ENCODE measurements at regions not wholly inside any gene's neighbourhood (a gene's known extent, or its start where the extent isn't known, plus 50 kb on each side); places are given as distances from the start of the nearest gene placed in this dataset.

DNA sequence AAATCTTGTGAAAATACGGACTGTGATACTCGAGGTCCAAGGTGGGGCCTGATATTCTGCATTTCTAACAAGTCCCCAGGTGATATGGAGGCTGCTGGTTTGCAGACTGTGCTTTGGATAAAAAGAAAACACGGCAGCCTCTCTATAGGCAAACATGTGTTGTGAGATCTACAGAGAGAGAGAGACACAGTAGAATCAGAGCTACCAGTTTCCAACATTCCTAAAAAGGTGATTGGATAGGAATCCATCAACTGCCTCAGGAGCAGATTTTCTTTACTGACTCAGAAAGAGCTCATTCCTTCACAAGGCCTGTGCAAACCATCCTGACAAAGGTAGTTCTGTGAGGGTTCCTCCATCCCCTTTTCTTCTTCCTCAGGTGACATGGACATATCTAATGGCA, 651.6 kb upstream of the CAMK1G start:
- DNase-seq (ENCODE audit: low read depth), result no peak
- Histone ChIP-seq H3K4me3 (ENCODE audit: low read depth, low read length) (no peak overlapping the region), H3K27me3 (ENCODE audit: control insufficient read depth, insufficient read depth, low read length) (no peaks in the 10 kb centered on the region), H3K36me3 (ENCODE audit: control insufficient read depth, insufficient read depth, low read length) (no peaks in the 10 kb centered on the region)
- TF ChIP-seq, protein P1, sequence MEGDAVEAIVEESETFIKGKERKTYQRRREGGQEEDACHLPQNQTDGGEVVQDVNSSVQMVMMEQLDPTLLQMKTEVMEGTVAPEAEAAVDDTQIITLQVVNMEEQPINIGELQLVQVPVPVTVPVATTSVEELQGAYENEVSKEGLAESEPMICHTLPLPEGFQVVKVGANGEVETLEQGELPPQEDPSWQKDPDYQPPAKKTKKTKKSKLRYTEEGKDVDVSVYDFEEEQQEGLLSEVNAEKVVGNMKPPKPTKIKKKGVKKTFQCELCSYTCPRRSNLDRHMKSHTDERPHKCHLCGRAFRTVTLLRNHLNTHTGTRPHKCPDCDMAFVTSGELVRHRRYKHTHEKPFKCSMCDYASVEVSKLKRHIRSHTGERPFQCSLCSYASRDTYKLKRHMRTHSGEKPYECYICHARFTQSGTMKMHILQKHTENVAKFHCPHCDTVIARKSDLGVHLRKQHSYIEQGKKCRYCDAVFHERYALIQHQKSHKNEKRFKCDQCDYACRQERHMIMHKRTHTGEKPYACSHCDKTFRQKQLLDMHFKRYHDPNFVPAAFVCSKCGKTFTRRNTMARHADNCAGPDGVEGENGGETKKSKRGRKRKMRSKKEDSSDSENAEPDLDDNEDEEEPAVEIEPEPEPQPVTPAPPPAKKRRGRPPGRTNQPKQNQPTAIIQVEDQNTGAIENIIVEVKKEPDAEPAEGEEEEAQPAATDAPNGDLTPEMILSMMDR (IDR thresholded peaks at IDR 0.05; ENCODE audit: insufficient read depth, low read length, poor library complexity, severe bottlenecking), result no peak

- TF ChIP-seq, protein P1 (IDR thresholded peaks at IDR 0.05; ENCODE audit: insufficient read depth, low read length, poor library complexity, severe bottlenecking), result no peak
- H3K27me3 ChIP-seq (ENCODE audit: control insufficient read depth, insufficient read depth, low read length), result no peaks in the 10 kb centered on the region
- H3K4me3 ChIP-seq (ENCODE audit: low read depth, low read length), result no peak overlapping the region
- no peak for DNase-seq (ENCODE audit: low read depth)
- no peaks in the 10 kb centered on the region for H3K36me3 ChIP-seq (ENCODE audit: control insufficient read depth, insufficient read depth, low read length)
Measured at GRCh38 chr1:208933984-208934525, 649.5 kb upstream of the CAMK1G start.

DNA sequence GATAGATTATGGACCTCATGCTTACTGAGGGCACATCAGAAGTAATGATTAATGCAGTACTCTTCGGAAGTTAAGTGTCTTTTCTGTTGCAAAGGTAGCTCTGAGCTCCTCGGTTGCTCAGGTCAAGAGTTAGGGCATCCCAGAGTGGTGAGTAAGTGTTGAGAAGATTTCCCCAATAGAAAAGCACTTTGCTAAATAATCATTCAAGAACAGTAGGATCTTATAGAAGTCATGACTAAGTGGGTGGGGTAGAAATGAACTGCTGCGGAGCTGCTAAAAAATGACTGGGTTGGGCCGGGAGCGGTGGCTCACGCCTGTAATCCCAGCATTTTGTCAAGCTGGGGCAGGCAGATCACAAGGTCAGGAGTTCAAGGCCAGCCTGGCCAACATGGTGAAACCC, 648.6 kb upstream of the CAMK1G start:
- Histone ChIP-seq H3K36me3 (ENCODE audit: control insufficient read depth, insufficient read depth, low read length) (no peaks in the 10 kb centered on the region), H3K4me3 (ENCODE audit: low read depth, low read length) (no peak overlapping the region), H3K27me3 (ENCODE audit: control insufficient read depth, insufficient read depth, low read length) (no peaks in the 10 kb centered on the region)
- TF ChIP-seq, protein P1 (IDR thresholded peaks at IDR 0.05; ENCODE audit: insufficient read depth, low read length, poor library complexity, severe bottlenecking), result no peak
- no peak for DNase-seq (ENCODE audit: low read depth)

DNA sequence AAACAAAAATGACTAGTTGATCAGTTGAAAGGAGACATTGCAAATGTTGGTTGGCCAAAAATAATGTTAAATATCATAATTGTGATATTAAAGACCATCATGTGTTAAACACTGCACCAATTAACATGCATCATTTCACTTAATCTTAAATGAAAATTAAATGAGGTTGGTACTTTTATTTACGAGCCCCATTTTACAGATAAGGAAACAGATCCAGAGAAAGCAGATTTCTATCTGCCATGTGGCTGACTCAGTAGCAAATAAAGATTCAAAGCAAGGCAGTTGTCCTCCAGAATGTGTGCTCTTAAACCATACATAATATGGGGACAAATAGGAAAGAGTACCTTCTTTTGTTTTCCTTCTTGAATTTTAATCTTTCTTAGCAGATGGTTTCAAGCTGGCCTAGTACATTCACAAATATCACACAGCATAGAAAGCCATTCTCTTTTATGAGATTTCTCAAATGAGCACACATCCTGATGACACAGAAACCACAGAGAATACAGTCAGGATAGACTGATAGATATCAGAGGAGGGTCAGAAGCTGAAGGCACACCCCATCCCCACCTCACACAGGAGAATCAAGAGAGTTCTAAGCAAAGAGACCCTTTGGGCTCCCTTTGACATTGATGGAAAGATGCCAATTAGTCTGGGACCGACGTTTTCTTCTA, 647.9 kb upstream of the CAMK1G start:
- no peak for DNase-seq (ENCODE audit: low read depth)
- TF ChIP-seq, protein P1 (IDR thresholded peaks at IDR 0.05; ENCODE audit: insufficient read depth, low read length, poor library complexity, severe bottlenecking), result no peak
- H3K27me3 ChIP-seq (ENCODE audit: control insufficient read depth, insufficient read depth, low read length), result no peaks in the 10 kb centered on the region
- no peaks in the 10 kb centered on the region for H3K36me3 ChIP-seq (ENCODE audit: control insufficient read depth, insufficient read depth, low read length)
- no peak overlapping the region for H3K4me3 ChIP-seq (ENCODE audit: low read depth, low read length)

- TF ChIP-seq, protein P1 (IDR thresholded peaks at IDR 0.05; ENCODE audit: insufficient read depth, low read length, poor library complexity, severe bottlenecking), result no peak
- Histone ChIP-seq H3K27me3 (ENCODE audit: control insufficient read depth, insufficient read depth, low read length) (no peaks in the 10 kb centered on the region), H3K4me3 (ENCODE audit: low read depth, low read length) (no peak overlapping the region), H3K36me3 (ENCODE audit: control insufficient read depth, insufficient read depth, low read length) (no peaks in the 10 kb centered on the region)
- DNase-seq (ENCODE audit: low read depth), result no peak
Measured at GRCh38 chr1:208939537-208940085, 643.9 kb upstream of the CAMK1G start.
